Middle frontal gyrus (tissue), 1 donor: ENCODE measurements at regions not wholly inside any gene's neighbourhood (a gene's known extent, or its start where the extent isn't known, plus 50 kb on each side); places are given as distances from the start of the nearest gene placed in this dataset.

Experiments
- DNase-seq: peaks from one replicate; pipeline ENCODE4 v3.0.0-alpha.2; 2015; ENCODE audit warnings: low spot score; ENCODE audit errors: extremely low spot score

- no peak for DNase-seq
Measured at GRCh38 chr13:47184321-47184720, 287.5 kb upstream of the HTR2A start.

- no peak for DNase-seq
Measured at GRCh38 chr13:47179321-47179720, 282.5 kb upstream of the HTR2A start.

- no peak for DNase-seq
Measured at GRCh38 chr13:47178090-47178950, 281.5 kb upstream of the HTR2A start.

GRCh38 chr13:47175172-47175866 is 278.5 kb upstream of the HTR2A start:
- DNase-seq = no peak

- DNase-seq = no peak
Measured at GRCh38 chr13:47170971-47171370, 274.1 kb upstream of the HTR2A start.

GRCh38 chr13:47168618-47169017 is 271.8 kb upstream of the HTR2A start:
- DNase-seq = no peak

GRCh38 chr13:47168066-47168465 is 271.2 kb upstream of the HTR2A start:
- no peak for DNase-seq

GRCh38 chr13:47166336-47166735 is 269.5 kb upstream of the HTR2A start:
- no peak for DNase-seq

- no peak for DNase-seq
Measured at GRCh38 chr13:47159853-47160550, 263.1 kb upstream of the HTR2A start.

GRCh38 chr13:47158593-47158992 is 261.7 kb upstream of the HTR2A start:
- no peak for DNase-seq

GRCh38 chr13:47148543-47148942 is 251.7 kb upstream of the HTR2A start:
- DNase-seq = no peak

GRCh38 chr13:47147812-47148119 is 250.9 kb upstream of the HTR2A start:
- DNase-seq = no peak

GRCh38 chr13:47146991-47147811 is 250.3 kb upstream of the HTR2A start:
- DNase-seq = no peak

GRCh38 chr13:47146136-47146535 is 249.3 kb upstream of the HTR2A start:
- no peak for DNase-seq

- DNase-seq = no peak
Measured at GRCh38 chr13:47144782-47145181, 247.9 kb upstream of the HTR2A start.

GRCh38 chr13:47142105-47142504 is 245.3 kb upstream of the HTR2A start:
- no peak for DNase-seq

GRCh38 chr13:47139519-47139918 is 242.7 kb upstream of the HTR2A start:
- DNase-seq = no peak

- DNase-seq = no peak
Measured at GRCh38 chr13:47136504-47136941, 239.7 kb upstream of the HTR2A start.

- no peak for DNase-seq
Measured at GRCh38 chr13:47135800-47136503, 239.1 kb upstream of the HTR2A start.

- no peak for DNase-seq
Measured at GRCh38 chr13:47134939-47135489, 238.2 kb upstream of the HTR2A start.
